IMR-90 (cell line): ENCODE measurements at regions not wholly inside any gene's neighbourhood (a gene's known extent, or its start where the extent isn't known, plus 50 kb on each side); places are given as distances from the start of the nearest gene placed in this dataset.
"Not testable (repeated sequence)": the region's sequence is repeated elsewhere in the genome, so short reads cannot be mapped to it uniquely, and the experiment has no call there.

Experiments used
- BHLHE40 ChIP-seq: fragments of 150-350 bp; IDR thresholded peaks from 2 replicates; pipeline ENCODE4 v1.6.1; 2016; ENCODE audit warnings: mild to moderate bottlenecking, low read depth, low read length
- CEBPB ChIP-seq: IDR thresholded peaks from 2 replicates; pipeline ENCODE4 v1.6.1; 2012; ENCODE audit warnings: low read depth, low read length, improper control_type of control experiment
- CHD1 ChIP-seq: IDR thresholded peaks from 2 replicates; pipeline ENCODE4 v1.6.1; 2012; ENCODE audit warnings: low read depth, low read length, improper control_type of control experiment
- FOS ChIP-seq: fragments of 150-350 bp; IDR thresholded peaks from 2 replicates; pipeline ENCODE4 v1.6.1; 2016; ENCODE audit warnings: low read depth, low read length
- MAFK ChIP-seq: IDR thresholded peaks from 2 replicates; pipeline ENCODE4 v1.6.1; 2012; ENCODE audit warnings: low read depth, low read length, improper control_type of control experiment
- MAZ ChIP-seq: IDR thresholded peaks from 2 replicates; pipeline ENCODE4 v1.6.1; 2012; ENCODE audit warnings: low read depth, mild to moderate bottlenecking, low read length, improper control_type of control experiment, moderate library complexity, borderline replicate concordance
- MXI1 ChIP-seq: IDR thresholded peaks from 2 replicates; pipeline ENCODE4 v1.6.1; 2012; ENCODE audit warnings: low read depth, mild to moderate bottlenecking, low read length, moderate library complexity, borderline replicate concordance
- POLR2A ChIP-seq: IDR thresholded peaks from 2 replicates; pipeline ENCODE4 v1.6.1; 2012; ENCODE audit warnings: mild to moderate bottlenecking, low read depth, low read length
- RAD21 ChIP-seq: IDR thresholded peaks from 2 replicates; pipeline ENCODE4 v1.6.1; 2012; ENCODE audit warnings: low read length, improper control_type of control experiment
- SMC3 ChIP-seq: fragments of 150-350 bp; IDR thresholded peaks from 2 replicates; pipeline ENCODE4 v1.6.1; 2016; ENCODE audit warnings: low read depth, mild to moderate bottlenecking, antibody characterized with exemption, low read length, moderate library complexity
- TF ChIP-seq, protein P1 (sequence below): conservative IDR thresholded peaks from 2 replicates; pipeline ENCODE4 v1.5.1; 2012; ENCODE audit warnings: mild to moderate bottlenecking, low read depth, low read length, improper control_type of control experiment

DNA sequence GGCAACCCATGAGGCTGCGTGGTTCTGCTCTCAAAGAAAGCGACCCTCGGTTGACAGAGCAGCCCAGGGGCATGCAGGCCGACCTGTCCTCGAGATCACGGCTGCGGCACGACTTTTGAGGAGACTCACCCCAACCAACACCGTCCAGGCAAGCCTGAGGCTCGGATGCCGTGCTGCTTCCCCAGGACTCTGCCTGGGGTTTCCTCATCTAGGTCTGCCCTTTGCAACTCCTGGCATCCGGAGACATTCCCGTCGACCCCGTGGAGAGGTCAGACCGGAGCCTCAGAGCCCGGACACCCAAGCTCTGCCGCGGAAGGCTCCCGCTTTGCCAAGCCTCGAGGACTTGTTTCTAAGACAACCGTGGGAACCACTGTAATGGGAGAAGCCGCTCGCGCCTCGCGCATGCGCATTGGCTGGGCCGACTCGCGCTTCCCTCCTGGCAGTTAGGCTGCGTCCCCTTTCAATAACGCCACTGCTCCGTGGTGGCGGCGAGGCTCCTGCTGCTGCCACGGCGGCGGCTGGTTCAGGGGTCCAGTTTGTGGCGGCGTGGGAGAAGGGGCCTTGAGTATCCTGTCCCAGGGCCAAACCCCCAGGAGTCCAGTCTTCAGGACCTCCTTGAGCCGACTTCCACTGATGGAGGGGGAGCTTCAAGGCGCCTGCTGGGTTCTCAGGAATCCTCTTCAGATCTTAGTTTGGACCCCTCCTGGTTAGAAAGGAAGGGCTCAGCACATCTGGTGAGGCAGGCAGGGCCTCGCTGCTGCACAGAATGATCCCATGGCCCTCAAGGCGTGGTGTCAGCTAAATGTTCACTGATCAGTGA lies 101.7 kb upstream of the ZNF337 start:
- TF ChIP-seq, protein P1, sequence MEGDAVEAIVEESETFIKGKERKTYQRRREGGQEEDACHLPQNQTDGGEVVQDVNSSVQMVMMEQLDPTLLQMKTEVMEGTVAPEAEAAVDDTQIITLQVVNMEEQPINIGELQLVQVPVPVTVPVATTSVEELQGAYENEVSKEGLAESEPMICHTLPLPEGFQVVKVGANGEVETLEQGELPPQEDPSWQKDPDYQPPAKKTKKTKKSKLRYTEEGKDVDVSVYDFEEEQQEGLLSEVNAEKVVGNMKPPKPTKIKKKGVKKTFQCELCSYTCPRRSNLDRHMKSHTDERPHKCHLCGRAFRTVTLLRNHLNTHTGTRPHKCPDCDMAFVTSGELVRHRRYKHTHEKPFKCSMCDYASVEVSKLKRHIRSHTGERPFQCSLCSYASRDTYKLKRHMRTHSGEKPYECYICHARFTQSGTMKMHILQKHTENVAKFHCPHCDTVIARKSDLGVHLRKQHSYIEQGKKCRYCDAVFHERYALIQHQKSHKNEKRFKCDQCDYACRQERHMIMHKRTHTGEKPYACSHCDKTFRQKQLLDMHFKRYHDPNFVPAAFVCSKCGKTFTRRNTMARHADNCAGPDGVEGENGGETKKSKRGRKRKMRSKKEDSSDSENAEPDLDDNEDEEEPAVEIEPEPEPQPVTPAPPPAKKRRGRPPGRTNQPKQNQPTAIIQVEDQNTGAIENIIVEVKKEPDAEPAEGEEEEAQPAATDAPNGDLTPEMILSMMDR: not testable (repeated sequence)
- TF ChIP-seq SMC3, BHLHE40, POLR2A, MXI1, MAZ, RAD21, MAFK, FOS, CHD1, CEBPB: not testable (repeated sequence)
